Vagina (tissue), 2 donors: ENCODE measurements at regions not wholly inside any gene's neighbourhood (a gene's known extent, or its start where the extent isn't known, plus 50 kb on each side); places are given as distances from the start of the nearest gene placed in this dataset.

Experiments
- CTCF ChIP-seq, 3 experiments: fragments of 450-650 bp in 2 of 3; fragments of 200-600 bp in 1 of 3; sonication (generic) in 1 of 3; IDR thresholded peaks; one replicate each; pipeline ENCODE4 v1.5.1; 2017 to 2019; ENCODE audit warnings: antibody characterized with exemption in 3 of 3, mild to moderate bottlenecking in 2 of 3, moderate library complexity in 2 of 3
- POLR2A ChIP-seq, 2 donors: fragments of 450-650 bp; IDR thresholded peaks; one replicate each; pipeline ENCODE4 v1.6.1; 2017; ENCODE audit warnings: antibody characterized with exemption in 2 of 2, mild to moderate bottlenecking in 2 of 2, moderate library complexity in 2 of 2
- POLR2AphosphoS5 ChIP-seq, 2 donors: sonication (generic); formaldehyde crosslinking; IDR thresholded peaks; one replicate each; pipeline ENCODE4 v1.9.0; 2017; ENCODE audit warnings: antibody characterized with exemption in 2 of 2, mild to moderate bottlenecking in 2 of 2, low read depth in 1 of 2; ENCODE audit not compliant: insufficient read depth in 1 of 2

GRCh38 chr15:31525988-31526665 lies 199.5 kb downstream of the KLF13 start:
- TF ChIP-seq POLR2AphosphoS5 (IDR thresholded peaks at IDR 0.05; ENCODE audit: insufficient read depth in 1 of 2, low read depth in 1 of 2) (no peak), CTCF (IDR thresholded peaks at IDR 0.05) (no peak), POLR2A (IDR thresholded peaks at IDR 0.05) (no peak)
